NCI-H2196 (cell line): ENCODE measurements at regions not wholly inside any gene's neighbourhood (a gene's known extent, or its start where the extent isn't known, plus 50 kb on each side); places are given as distances from the start of the nearest gene placed in this dataset.

Experiments used
- DNase-seq: peaks from one replicate; lab custom pipeline; 2025; ENCODE audit not compliant: unreplicated experiment; lab: John Stamatoyannopoulos, UW

GRCh38 chr4:32184186-32184585, 1464.0 kb downstream of the PCDH7 start:
- no peak for DNase-seq

GRCh38 chr4:32189130-32189529, 1469.0 kb downstream of the PCDH7 start:
- no peak for DNase-seq

DNA sequence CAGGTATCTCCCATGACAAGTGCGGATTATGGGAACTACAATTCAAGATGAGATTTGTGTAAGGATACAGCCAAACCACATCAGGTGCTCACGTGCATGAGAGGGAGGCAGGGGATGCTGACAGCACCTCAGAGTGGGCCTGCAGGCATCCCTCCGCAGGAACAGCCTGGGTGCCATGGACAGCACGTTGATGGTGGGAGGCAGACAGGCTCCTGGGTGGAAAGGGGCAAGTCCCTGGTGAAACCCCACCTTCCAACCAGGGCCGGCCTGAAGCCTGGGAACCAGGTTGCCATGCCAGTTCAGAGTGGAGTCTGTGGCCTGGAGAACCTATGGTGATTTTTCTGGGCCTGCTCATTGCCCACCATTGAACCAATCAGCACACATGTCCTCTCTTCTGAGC, 1469.6 kb downstream of the PCDH7 start:
- DNase-seq, result no peak

DNA sequence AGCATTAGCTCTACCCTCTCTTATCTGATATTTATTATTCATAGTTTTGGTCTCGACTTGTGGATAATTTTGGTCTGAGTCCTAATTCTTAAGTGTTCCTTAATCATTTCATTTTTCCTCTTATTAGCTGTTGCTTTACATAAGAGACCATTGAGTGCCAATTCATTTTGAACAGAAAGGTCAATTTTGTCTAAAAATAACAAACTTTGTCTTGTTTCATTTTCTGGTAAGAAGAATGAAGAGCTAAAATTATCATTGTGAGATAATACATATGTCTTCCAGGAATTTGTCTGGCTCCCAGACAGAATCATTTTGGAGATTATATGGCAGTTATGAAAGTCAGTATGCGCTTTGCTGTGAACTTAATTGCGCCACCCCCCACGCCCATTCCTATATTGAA, 1471.8 kb downstream of the PCDH7 start:
- DNase-seq, result no peak

DNA sequence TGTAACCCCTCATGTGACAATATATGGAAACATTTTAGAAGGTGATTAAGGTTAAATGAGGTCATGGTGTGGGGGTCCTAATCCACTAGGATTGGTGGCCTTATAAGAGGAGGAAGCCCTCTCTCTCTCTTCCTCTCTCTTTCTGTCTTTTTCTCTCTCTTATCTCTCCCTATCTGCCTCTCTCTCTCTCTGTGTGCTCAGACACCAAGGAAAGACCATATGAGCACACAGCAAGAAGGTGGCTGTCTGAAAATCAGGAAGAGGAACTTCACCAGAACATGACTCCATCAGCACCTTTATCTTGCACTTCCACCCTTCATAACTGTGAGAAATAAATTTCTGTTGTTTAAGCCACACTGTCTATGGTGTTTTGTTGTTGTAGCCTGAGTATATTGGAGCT, 1472.2 kb downstream of the PCDH7 start:
- no peak for DNase-seq

DNA sequence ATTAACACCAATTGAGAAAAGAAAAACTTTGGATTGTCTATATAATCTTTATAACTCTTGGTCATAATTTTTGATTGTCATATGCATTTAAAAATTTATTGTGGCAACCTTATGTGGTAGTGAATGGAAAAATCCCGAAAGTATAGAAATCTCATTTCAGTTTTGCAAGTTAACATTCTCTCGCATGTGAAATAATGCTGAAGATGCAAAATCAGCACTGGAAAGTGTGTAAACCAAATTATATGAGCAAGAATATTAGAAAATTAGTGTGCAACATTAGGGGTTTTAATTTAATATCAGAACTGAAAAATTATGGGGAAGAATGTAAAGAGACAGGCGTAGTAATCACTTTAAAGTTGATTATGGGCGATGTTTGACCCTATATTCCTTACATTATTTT, 1472.8 kb downstream of the PCDH7 start:
- DNase-seq, result no peak

DNA sequence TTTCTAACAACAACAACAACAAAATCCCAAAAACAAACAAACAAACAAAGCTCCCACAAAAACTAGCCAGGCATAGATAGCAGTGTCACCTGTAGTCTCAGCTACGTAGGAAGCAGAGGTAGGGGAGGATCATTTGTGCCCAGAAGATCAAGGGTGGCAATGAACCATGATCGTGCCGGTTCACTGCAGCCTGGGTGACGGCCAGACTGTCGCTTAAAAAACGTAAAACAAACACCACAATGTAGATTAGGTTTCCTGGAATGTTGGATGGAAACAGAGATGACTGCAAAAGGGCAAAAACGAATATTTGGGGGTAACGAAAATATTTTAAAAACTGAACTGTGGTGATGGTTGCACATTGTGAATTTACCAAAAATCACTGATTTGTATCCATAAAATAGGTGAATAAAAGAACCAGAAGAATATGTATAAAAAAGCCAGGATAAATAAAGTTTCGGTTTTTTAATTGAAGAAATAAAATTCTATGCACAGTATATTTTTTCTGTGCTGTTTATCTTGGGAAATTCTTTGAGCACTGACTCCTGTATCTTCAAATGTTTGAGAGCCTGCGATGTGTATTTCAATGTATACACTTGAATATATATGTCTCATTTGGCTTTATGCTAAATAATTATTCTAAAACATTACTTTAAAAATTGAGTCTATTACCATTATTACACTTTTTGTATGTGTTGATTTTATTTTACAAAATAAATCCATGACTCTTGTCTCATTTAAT, 1477.0 kb downstream of the PCDH7 start:
- DNase-seq, result no peak

DNA sequence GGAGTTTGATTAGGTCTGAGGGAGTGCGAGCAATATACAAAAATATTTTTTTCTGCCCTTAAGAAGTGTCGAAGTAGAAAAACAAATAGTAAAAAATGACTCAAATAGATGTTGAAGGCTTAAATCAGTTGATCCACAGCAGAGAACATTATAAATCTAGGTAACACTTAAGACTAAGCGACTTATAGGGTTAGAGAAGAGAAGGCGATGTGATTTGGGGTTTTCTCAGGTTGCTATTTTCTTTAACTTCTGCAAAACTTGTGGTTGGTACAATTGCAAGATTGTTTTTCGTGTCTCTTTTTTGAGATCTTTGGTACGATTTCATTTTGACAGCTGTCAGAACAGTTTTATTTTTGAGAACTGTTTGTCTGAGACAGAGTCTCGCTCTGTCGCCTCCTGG, 1479.5 kb downstream of the PCDH7 start:
- no peak for DNase-seq

GRCh38 chr4:32203340-32203739, 1483.2 kb downstream of the PCDH7 start:
- no peak for DNase-seq

GRCh38 chr4:32206756-32207155, 1486.6 kb downstream of the PCDH7 start:
- DNase-seq, result no peak

- no peak for DNase-seq
These were observed 1487.3 kb downstream of the PCDH7 start for GRCh38 chr4:32207456-32207855.

- no peak for DNase-seq
These were observed 1495.1 kb downstream of the PCDH7 start for GRCh38 chr4:32215277-32215676.

DNA sequence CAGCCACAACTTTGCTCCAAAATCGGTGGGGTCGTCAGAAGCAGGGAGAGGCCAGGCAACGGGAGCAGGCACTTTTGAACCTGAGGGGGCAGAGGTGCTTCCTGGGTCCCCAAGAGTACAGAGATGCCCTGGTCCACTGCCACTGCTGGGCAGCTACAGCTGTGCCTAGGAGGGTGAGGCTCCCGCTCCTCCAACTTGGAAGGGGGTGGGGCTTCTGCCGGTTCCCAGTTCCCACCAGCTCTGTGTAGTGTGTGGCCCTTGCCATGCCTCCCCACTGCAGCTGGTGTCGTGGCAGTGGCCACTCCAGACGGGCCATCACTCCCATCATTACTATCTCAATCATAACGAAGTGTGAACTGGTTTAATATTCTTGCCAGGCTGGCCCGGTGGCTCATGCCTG, 1496.3 kb downstream of the PCDH7 start:
- no peak for DNase-seq

DNA sequence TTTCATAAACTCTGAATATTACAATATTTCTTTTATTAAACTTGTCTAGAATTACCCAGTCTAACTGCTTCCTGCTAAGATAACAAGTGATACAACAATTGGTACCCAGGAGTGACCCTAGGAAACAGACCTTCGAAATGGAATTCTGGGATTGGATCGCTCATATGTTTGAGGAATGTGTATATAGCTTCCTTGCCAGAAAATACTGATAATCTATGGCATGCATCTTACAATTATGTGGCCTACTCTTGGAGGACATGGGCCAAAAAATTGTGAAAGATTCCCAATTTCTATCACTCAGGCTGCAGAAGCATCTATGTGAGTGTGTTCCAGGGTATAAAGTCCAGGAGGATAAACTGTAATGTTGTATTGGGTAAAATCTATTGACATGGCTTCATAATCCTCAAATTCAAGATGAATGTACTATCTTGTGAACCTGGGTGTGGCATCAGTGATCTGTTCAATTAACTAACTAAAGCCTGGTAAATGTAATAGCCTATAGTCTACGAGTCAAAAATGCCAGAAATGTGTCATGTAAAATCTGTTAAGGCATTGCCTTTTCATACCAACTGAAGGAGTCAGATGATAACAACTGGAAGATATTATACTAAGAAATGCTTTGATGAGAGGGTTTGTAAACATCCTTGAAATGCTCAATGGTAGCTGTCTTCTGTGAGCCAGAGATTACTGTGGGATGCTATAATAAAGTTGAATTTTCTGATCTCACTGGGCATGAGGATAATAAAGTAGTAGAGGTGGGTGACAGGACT, 1499.3 kb downstream of the PCDH7 start:
- DNase-seq, result no peak

GRCh38 chr4:32226204-32226603, 1506.0 kb downstream of the PCDH7 start:
- DNase-seq, result no peak

- no peak for DNase-seq
These were observed 1506.6 kb downstream of the PCDH7 start for GRCh38 chr4:32226733-32227132.

- DNase-seq, result no peak
These were observed 1523.8 kb downstream of the PCDH7 start for GRCh38 chr4:32243926-32244325.

- no peak for DNase-seq
These were observed 1528.9 kb downstream of the PCDH7 start for GRCh38 chr4:32249040-32249439.

- DNase-seq, result no peak
These were observed 1531.0 kb downstream of the PCDH7 start for GRCh38 chr4:32251126-32251525.

DNA sequence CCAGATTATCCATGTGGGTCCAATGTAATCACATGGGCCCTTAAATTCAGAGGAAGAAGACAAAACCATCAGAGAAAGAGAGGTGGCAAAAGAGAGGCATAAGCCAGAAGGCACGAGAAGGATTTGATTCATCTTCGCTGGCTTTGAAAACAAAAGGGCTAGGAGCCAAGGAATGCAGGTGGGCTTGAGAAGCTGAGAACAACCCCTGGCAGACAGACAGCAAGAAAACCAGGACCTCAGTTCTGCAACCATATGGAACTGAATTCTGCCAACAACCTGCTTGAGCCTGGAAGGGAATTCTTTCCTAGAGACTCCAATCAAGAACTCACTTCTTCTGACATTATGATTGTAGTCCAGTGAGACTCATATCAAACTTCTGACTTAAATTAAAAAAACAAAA, 1531.8 kb downstream of the PCDH7 start:
- no peak for DNase-seq

DNA sequence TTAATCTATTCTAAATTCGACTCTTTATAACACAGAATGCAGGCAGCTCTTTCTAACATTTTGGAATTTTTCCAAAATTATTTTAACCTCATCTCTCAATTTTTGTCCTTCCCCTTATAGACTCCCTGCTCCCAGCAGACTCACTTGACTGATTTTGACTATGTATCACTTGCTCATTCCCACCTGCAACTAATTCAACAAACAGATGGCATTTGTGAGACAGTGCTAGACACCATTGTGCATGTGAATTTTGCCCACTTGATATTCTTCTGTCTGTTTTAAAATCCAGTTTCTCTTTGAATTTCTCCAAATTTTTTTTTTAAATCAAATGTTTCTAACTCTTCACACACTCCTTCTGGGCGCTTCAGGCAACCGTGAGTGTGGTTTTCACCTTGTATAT, 1534.0 kb downstream of the PCDH7 start:
- no peak for DNase-seq

DNA sequence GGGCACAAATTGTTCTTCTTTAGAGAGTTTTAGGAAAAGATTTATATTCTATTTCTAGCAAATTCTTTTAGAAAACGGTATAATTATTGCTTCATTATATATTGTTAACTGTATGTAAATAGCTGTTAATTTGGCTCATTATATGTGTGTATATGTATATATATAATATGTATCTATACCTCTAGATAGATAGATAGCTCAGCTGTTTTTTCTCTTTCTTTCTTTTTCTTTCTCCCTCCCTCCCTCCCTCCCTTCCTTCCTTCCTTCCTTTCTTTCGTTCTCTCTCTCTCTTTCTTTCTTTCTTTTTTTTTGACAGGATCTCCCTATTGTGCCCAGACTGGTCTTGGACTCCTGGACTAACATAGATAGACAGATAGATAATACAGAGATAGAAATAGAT, 1538.8 kb downstream of the PCDH7 start:
- DNase-seq, result no peak

GRCh38 chr4:32261196-32261595, 1541.0 kb downstream of the PCDH7 start:
- no peak for DNase-seq
